DND-41 (cell line): ENCODE measurements at regions not wholly inside any gene's neighbourhood (a gene's known extent, or its start where the extent isn't known, plus 50 kb on each side); places are given as distances from the start of the nearest gene placed in this dataset.

Source experiments
- ATAC-seq: fragments of 200-7000 bp; cut with Tn5 transposase; 3 replicates; pipeline ENCODE4 v1.9.1; 2021; ENCODE audit warnings: low read depth; ENCODE audit not compliant: insufficient read depth
- DNase-seq: peaks from one replicate; pipeline ENCODE4 v3.0.0-alpha.2; 2020
- H2AFZ ChIP-seq: 2 replicates; pipeline ENCODE4 v1.6.0; 2012; ENCODE audit warnings: low read depth, low read length
- H3K27ac ChIP-seq: 2 replicates; pipeline ENCODE4 v1.5.1; 2012; ENCODE audit warnings: low read length, inconsistent platforms
- H3K27me3 ChIP-seq: fragments of 200-600 bp; sonication (generic); 2 replicates; pipeline ENCODE4 v1.6.0; 2012; ENCODE audit warnings: low read length, mild to moderate bottlenecking, inconsistent platforms; ENCODE audit not compliant: insufficient read depth, poor library complexity
- H3K36me3 ChIP-seq: 2 replicates; pipeline ENCODE4 v1.5.1; 2012; ENCODE audit warnings: low read length, inconsistent platforms; ENCODE audit not compliant: insufficient read depth
- H3K4me1 ChIP-seq: 2 replicates; pipeline ENCODE4 v1.5.1; 2012; ENCODE audit warnings: mild to moderate bottlenecking, low read length; ENCODE audit not compliant: insufficient read depth
- H3K4me2 ChIP-seq: 2 replicates; pipeline ENCODE4 v1.6.0; 2012; ENCODE audit warnings: mild to moderate bottlenecking, moderate library complexity, low read length, inconsistent platforms; ENCODE audit not compliant: insufficient read depth
- H3K4me3 ChIP-seq, 2 experiments: fragments of 200-600 bp in 1 of 2; shearing (Covaris generic) in 1 of 2; 2 replicates each; pipeline ENCODE4 v1.5.1; 2012 to 2016; ENCODE audit warnings: inconsistent platforms in 2 of 2, low read length in 2 of 2, mild to moderate bottlenecking in 2 of 2, low read depth in 1 of 2, moderate library complexity in 1 of 2
- H3K79me2 ChIP-seq: 2 replicates; pipeline ENCODE4 v1.6.0; 2012; ENCODE audit warnings: low read length, inconsistent platforms; ENCODE audit not compliant: insufficient read depth
- H3K9ac ChIP-seq: 2 replicates; pipeline ENCODE4 v1.6.0; 2012; ENCODE audit warnings: low read depth, mild to moderate bottlenecking, inconsistent platforms, low read length, moderate library complexity
- H3K9me3 ChIP-seq: 2 replicates; pipeline ENCODE4 v1.5.1; 2012; ENCODE audit warnings: low read length, moderate library complexity, mild to moderate bottlenecking, inconsistent platforms; ENCODE audit not compliant: insufficient read depth, severe bottlenecking
- H4K20me1 ChIP-seq: 2 replicates; pipeline ENCODE4 v1.6.0; 2012; ENCODE audit warnings: low read length; ENCODE audit not compliant: insufficient read depth
- CTCF ChIP-seq: IDR thresholded peaks from 2 replicates; pipeline ENCODE4 v1.5.1; 2012; ENCODE audit warnings: borderline replicate concordance, low read length, moderate library complexity, mild to moderate bottlenecking; ENCODE audit not compliant: poor library complexity, severe bottlenecking; ENCODE audit errors: extremely low read depth
- EZH2 ChIP-seq: IDR thresholded peaks from 3 replicates; pipeline ENCODE4 v1.6.1; 2012; ENCODE audit warnings: borderline replicate concordance, low read depth, mild to moderate bottlenecking, moderate library complexity, low read length, inconsistent platforms; ENCODE audit not compliant: severe bottlenecking

DNA sequence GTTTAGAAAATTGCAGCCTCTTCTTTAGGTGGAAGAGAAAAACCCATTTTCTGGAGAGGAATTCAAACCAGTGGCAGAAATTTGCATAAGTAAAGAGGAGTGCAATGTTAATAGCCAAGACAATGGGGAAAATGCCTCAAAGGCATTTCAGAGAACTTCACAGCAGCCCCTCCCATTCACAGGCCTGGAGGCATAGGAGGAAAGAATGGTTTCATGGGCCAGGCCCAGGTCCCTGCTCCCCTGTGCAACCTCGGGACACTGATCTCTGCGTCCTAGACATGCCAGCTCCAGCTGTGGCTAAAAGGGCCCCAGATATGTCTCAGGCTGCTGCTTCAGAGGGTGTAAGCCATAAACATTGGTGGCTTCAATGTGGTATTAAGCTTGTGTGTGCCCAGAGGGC lies 161.8 kb upstream of the CENPE start:
- Histone ChIP-seq H3K9me3 (peaks cover 5% of the 10 kb centered on the region), H3K9ac (no peak overlapping the region)
- ATAC-seq, result no peak

DNA sequence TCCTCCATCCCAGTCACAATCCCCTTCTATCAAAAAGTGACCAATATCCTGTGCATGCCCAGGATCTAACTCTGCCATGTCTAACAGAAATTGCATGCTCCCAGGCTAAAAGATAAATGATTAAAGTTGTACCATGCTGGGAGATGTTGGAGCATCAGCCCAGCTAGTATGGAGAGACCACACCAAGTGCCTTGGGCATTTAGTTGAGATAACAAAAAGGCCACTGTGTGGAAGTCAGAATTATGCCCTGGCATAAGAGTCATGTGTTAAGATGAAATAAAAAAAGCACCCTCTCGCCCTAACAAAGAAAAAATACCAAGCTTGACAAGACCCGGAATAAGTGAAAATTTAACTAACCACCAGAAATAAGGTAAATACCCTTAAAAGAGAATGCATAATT lies 155.9 kb upstream of the CENPE start:
- H3K4me2 ChIP-seq, result no peak overlapping the region
- no peaks in the 10 kb centered on the region for H4K20me1 ChIP-seq
- ATAC-seq (no peak), DNase-seq (no peak)
- H3K36me3 ChIP-seq, result no peaks in the 10 kb centered on the region
- no peak overlapping the region for H3K4me3 ChIP-seq
- H3K4me1 ChIP-seq, result no peaks in the 10 kb centered on the region
- H3K9ac ChIP-seq, result no peak overlapping the region
- no peak overlapping the region for H2AFZ ChIP-seq
- H3K27ac ChIP-seq, result no peak overlapping the region
- H3K27me3 ChIP-seq, result no peaks in the 10 kb centered on the region
- no peaks in the 10 kb centered on the region for H3K9me3 ChIP-seq
- TF ChIP-seq CTCF (no peak), EZH2 (no peak)
- no peaks in the 10 kb centered on the region for H3K79me2 ChIP-seq

More for the DNA sequence above, 161.8 kb upstream of the CENPE start:
- H4K20me1 ChIP-seq, result no peaks in the 10 kb centered on the region
- H3K36me3 ChIP-seq, result no peaks in the 10 kb centered on the region
- no peak overlapping the region for H3K27ac ChIP-seq
- no peaks in the 10 kb centered on the region for H3K27me3 ChIP-seq
- DNase-seq, result no peak
- H3K4me1 ChIP-seq, result no peaks in the 10 kb centered on the region
- no peak for TF ChIP-seq EZH2
- no peak for TF ChIP-seq CTCF
- no peak overlapping the region for H2AFZ ChIP-seq
- no peaks in the 10 kb centered on the region for H3K79me2 ChIP-seq
- no peak overlapping the region for H3K4me3 ChIP-seq
- H3K4me2 ChIP-seq, result no peak overlapping the region

DNA sequence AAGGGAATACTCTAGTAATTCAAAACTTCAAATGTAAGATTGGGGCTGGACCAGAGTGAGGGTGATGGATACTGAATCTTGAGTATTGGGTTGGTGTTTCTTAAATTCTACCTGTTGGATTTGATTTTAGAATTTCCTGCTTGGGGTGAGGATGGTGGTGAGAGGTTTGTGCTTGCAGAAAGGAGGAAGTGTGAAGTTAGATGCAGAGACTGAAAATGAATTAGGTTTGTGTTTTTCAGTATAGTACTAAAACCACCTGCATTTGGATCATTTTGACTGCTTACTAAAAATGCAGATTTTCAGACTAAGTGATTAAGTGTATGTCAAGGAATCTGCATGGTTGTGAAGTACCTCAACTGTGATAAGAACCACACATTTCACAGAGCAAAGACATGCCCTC lies 131.5 kb upstream of the CENPE start:
- Histone ChIP-seq H3K9ac (no peak overlapping the region), H4K20me1 (no peaks in the 10 kb centered on the region), H3K79me2 (no peaks in the 10 kb centered on the region), H3K27ac (no peak overlapping the region), H3K4me1 (no peaks in the 10 kb centered on the region), H3K4me2 (no peak overlapping the region), H3K9me3 (no peaks in the 10 kb centered on the region), H3K36me3 (no peaks in the 10 kb centered on the region), H3K27me3 (no peaks in the 10 kb centered on the region), H3K4me3 (no peak overlapping the region), H2AFZ (no peak overlapping the region)
- DNase-seq (no peak), ATAC-seq (no peak)
- no peak for TF ChIP-seq CTCF
- TF ChIP-seq EZH2, result no peak

- no peaks in the 10 kb centered on the region for H3K9me3 ChIP-seq
- no peak overlapping the region for H3K9ac ChIP-seq
- H3K27me3 ChIP-seq, result no peaks in the 10 kb centered on the region
- H3K4me2 ChIP-seq, result no peak overlapping the region
- H3K4me1 ChIP-seq, result no peaks in the 10 kb centered on the region
- H2AFZ ChIP-seq, result no peak overlapping the region
- H4K20me1 ChIP-seq, result no peaks in the 10 kb centered on the region
- ATAC-seq (no peak), DNase-seq (no peak)
- H3K79me2 ChIP-seq, result no peaks in the 10 kb centered on the region
- no peak for TF ChIP-seq EZH2
- no peak for TF ChIP-seq CTCF
- no peak overlapping the region for H3K27ac ChIP-seq
- H3K4me3 ChIP-seq, result no peak overlapping the region
- H3K36me3 ChIP-seq, result no peaks in the 10 kb centered on the region
Observed at GRCh38 chr4:103324811-103325210, 126.7 kb upstream of the CENPE start.
